ENCODE measurements at regions not wholly inside any gene's neighbourhood (a gene's known extent, or its start where the extent isn't known, plus 50 kb on each side); places are given as distances from the start of the nearest gene placed in this dataset.
A peak's percentile ranks its signal among the peaks of the same experiment; 100 is the strongest.

GRCh38 chr2:146038014-146038413, 1518.1 kb upstream of the ZEB2 start:
- DNase-seq, result no peak

GRCh38 chr2:146037334-146037870, 1517.5 kb upstream of the ZEB2 start:
- no peak for DNase-seq

- no peak for DNase-seq
Measured at GRCh38 chr2:146031158-146031557, 1511.2 kb upstream of the ZEB2 start.

- no peak for DNase-seq
Measured at GRCh38 chr2:146027156-146027555, 1507.2 kb upstream of the ZEB2 start.

GRCh38 chr2:146025519-146025918, 1505.6 kb upstream of the ZEB2 start:
- no peak for DNase-seq

GRCh38 chr2:146024212-146024743, 1504.4 kb upstream of the ZEB2 start:
- DNase-seq, result no peak

- no peak for DNase-seq
Measured at GRCh38 chr2:146004462-146004861, 1484.5 kb upstream of the ZEB2 start.

- no peak for DNase-seq
Measured at GRCh38 chr2:146003337-146003736, 1483.4 kb upstream of the ZEB2 start.

- no peak for DNase-seq
Measured at GRCh38 chr2:145994910-145995309, 1475.0 kb upstream of the ZEB2 start.

GRCh38 chr2:145992572-145992971, 1472.7 kb upstream of the ZEB2 start:
- DNase-seq, result no peak

GRCh38 chr2:145987793-145988192, 1467.9 kb upstream of the ZEB2 start:
- no peak for DNase-seq

- no peak for DNase-seq
Measured at GRCh38 chr2:145985517-145985916, 1465.6 kb upstream of the ZEB2 start.

- no peak for DNase-seq
Measured at GRCh38 chr2:145984580-145984979, 1464.7 kb upstream of the ZEB2 start.

GRCh38 chr2:145980318-145980717, 1460.4 kb upstream of the ZEB2 start:
- no peak for DNase-seq

GRCh38 chr2:145975406-145975805, 1455.5 kb upstream of the ZEB2 start:
- DNase-seq, result no peak

GRCh38 chr2:145961846-145962245, 1441.9 kb upstream of the ZEB2 start:
- DNase-seq, result no peak

- no peak for DNase-seq
Measured at GRCh38 chr2:145960479-145961163, 1440.7 kb upstream of the ZEB2 start.

GRCh38 chr2:145958611-145959010, 1438.7 kb upstream of the ZEB2 start:
- DNase-seq, result no peak

- DNase-seq, result no peak
Measured at GRCh38 chr2:145957929-145958328, 1438.0 kb upstream of the ZEB2 start.

- no peak for DNase-seq
Measured at GRCh38 chr2:145939949-145940348, 1420.0 kb upstream of the ZEB2 start.

- DNase-seq, result no peak
Measured at GRCh38 chr2:145935016-145935415, 1415.1 kb upstream of the ZEB2 start.

- peak; percentile 7 for DNase-seq
Measured at GRCh38 chr2:145931781-145932395, 1412.0 kb upstream of the ZEB2 start.

GRCh38 chr2:145930318-145930717, 1410.4 kb upstream of the ZEB2 start:
- DNase-seq, result no peak

Measured in inflammatory macrophage treated with lipopolysaccharide for 4 hours (primary cell).